Right atrium auricular region (tissue), 2 donors: ENCODE measurements at regions not wholly inside any gene's neighbourhood (a gene's known extent, or its start where the extent isn't known, plus 50 kb on each side); places are given as distances from the start of the nearest gene placed in this dataset.

Source experiments
- DNase-seq: peaks from one replicate; pipeline ENCODE4 v3.0.0-alpha.2; 2019; ENCODE audit warnings: low spot score
- H3K27ac ChIP-seq, 2 donors: fragments of 200-600 bp; sonication (generic); 1 replicate in 1 of 2; 2 replicates in 1 of 2; pipeline ENCODE4 v1.5.1; 2016 to 2019
- H3K27me3 ChIP-seq, 2 donors: fragments of 200-600 bp; sonication (generic); one replicate each; pipeline versions ENCODE4 v1.5.1 to v1.6.0; 2017 to 2019
- H3K36me3 ChIP-seq: fragments of 200-600 bp; sonication (generic); one replicate; pipeline ENCODE4 v1.5.1; 2016
- H3K4me1 ChIP-seq, 2 donors: fragments of 200-600 bp; sonication (generic); one replicate each; pipeline versions ENCODE4 v1.5.1 to v1.6.0; 2017 to 2019
- H3K4me3 ChIP-seq, 2 donors: fragments of 200-600 bp; sonication (generic); 1 replicate in 1 of 2; 2 replicates in 1 of 2; pipeline ENCODE4 v1.5.1; 2017 to 2019; ENCODE audit warnings: mild to moderate bottlenecking in 1 of 2, moderate library complexity in 1 of 2
- H3K9me3 ChIP-seq, 2 donors: fragments of 200-600 bp; sonication (generic); one replicate each; pipeline ENCODE4 v1.5.1; 2019
- TF ChIP-seq, protein P1 (sequence below), 2 donors: fragments of 200-600 bp; sonication (generic); IDR thresholded peaks; one replicate each; pipeline ENCODE4 v1.5.1; 2019; ENCODE audit warnings: antibody characterized with exemption in 2 of 2

DNA sequence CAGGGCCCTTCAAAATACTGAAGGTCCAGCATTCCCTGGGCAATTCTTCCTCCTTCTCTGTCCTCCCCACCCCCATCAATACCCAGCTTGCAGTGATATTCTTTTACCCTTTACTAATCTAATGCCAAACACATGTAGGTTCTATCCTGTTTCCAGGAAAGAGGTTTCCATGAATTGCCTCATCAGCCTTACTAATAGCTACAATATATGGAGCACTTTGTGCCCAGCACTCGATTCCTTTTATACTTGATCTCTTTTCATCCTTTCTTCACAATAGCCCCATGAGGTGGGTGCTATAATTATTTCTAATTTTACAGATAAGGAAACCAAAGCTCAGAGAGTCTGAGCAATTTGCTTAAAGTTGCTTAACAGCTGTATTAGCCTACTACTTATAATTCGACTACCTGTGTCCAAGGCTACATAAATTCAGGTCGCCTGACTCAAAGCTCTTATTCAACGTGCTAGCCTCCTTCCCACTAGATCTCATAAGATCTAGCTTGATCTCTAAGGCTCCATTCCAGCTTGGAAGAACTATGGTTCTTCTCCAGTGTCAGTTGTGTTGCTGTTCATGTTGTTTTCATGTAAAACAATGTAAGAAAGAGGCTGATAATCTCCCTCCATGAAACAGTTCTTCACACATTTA, 229.6 kb upstream of the PGRMC2 start:
- Histone ChIP-seq H3K27me3 (no peaks in the 10 kb centered on the region), H3K27ac (peak overlapping the region; percentile 28 to 76), H3K4me1 (peaks cover 0 to 35% of the 10 kb centered on the region in 2 donors), H3K4me3 (no peak overlapping the region), H3K9me3 (no peaks in the 10 kb centered on the region), H3K36me3 (no peaks in the 10 kb centered on the region)
- TF ChIP-seq, protein P1, sequence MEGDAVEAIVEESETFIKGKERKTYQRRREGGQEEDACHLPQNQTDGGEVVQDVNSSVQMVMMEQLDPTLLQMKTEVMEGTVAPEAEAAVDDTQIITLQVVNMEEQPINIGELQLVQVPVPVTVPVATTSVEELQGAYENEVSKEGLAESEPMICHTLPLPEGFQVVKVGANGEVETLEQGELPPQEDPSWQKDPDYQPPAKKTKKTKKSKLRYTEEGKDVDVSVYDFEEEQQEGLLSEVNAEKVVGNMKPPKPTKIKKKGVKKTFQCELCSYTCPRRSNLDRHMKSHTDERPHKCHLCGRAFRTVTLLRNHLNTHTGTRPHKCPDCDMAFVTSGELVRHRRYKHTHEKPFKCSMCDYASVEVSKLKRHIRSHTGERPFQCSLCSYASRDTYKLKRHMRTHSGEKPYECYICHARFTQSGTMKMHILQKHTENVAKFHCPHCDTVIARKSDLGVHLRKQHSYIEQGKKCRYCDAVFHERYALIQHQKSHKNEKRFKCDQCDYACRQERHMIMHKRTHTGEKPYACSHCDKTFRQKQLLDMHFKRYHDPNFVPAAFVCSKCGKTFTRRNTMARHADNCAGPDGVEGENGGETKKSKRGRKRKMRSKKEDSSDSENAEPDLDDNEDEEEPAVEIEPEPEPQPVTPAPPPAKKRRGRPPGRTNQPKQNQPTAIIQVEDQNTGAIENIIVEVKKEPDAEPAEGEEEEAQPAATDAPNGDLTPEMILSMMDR (IDR thresholded peaks at IDR 0.05) = no peak
- no peak for DNase-seq

DNA sequence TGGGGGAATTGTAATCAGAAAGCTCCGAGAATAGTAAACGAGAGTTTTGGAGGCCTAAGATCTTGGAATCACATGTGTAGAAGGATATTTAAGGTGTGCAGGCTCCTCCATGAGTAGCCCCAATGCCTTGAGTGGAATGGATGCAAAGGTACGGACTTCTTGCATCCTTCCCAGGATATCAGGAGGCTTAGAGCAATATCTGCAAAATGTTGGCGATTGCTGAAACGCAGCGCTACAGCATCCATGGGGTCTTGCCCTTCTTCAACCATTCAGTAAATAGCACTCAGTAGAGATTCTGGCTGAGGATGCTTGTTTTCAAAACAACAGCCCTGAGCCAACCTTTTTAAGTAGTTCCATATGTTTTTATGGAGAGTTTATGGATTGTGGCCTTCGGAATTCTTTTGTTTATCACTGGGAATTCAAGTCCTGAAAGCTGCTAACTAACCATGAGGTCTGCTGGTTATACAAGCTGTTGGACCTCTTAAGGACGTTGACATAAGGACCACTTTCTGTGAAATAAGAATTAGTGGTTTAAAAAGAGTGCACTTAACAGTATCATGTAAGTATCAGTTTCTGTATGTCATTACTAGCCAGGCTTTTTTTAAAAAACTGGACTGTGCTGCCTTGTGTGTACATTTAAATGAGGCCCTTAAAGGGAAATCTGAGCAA, 228.8 kb upstream of the PGRMC2 start:
- H3K27me3 ChIP-seq = no peaks in the 10 kb centered on the region
- no peak for DNase-seq
- TF ChIP-seq, protein P1 (IDR thresholded peaks at IDR 0.05) = no peak
- no peaks in the 10 kb centered on the region for H3K9me3 ChIP-seq
- no peaks in the 10 kb centered on the region for H3K36me3 ChIP-seq
- no peak overlapping the region for H3K4me3 ChIP-seq
- peaks cover 0 to 27% of the 10 kb centered on the region in 2 donors for H3K4me1 ChIP-seq
- no peak overlapping the region for H3K27ac ChIP-seq

DNA sequence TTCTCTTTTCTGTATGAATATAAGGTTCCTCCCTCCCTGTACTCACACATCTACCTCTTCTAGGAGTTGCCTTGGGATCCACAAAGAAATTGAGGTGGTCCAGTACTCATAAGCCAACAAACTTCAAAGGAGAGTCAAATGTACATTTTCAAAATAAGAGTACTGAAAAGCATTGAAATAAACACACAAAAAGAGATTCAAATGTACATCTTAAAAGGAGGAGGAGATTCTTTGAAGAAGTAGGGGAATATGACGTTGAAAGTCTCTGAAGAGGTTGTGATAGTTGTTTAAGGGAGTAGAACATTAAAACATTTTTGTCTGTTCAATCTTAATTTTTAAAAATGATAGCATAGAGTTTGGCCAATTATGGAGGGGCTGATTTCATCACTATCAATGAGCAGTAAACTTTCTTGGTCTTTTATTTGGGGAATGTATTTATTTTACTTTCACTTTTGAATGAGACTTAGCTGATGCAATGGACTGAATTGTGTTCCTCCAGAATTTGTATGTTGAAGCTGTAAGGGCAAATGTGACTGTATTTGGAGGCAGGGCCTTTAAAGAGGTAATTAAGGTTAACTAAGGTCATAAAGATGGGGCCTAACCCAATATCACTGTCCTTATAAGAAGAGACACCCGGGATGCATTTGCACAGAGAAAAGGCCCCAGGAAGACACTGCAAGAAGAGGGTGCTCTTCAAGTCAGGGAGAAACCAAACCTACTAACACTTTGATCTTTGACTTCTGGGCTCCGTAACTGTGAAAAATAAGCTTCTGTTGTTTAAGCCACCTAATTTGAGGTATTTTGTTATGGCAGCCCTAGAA, 226.3 kb upstream of the PGRMC2 start:
- DNase-seq = no peak
- H3K27me3 ChIP-seq = no peaks in the 10 kb centered on the region
- no peaks in the 10 kb centered on the region for H3K9me3 ChIP-seq
- TF ChIP-seq, protein P1 (IDR thresholded peaks at IDR 0.05) = no peak
- no peak overlapping the region for H3K27ac ChIP-seq
- H3K4me1 ChIP-seq = peaks cover 0 to 20% of the 10 kb centered on the region in 2 donors
- H3K4me3 ChIP-seq = no peak overlapping the region
- no peaks in the 10 kb centered on the region for H3K36me3 ChIP-seq

DNA sequence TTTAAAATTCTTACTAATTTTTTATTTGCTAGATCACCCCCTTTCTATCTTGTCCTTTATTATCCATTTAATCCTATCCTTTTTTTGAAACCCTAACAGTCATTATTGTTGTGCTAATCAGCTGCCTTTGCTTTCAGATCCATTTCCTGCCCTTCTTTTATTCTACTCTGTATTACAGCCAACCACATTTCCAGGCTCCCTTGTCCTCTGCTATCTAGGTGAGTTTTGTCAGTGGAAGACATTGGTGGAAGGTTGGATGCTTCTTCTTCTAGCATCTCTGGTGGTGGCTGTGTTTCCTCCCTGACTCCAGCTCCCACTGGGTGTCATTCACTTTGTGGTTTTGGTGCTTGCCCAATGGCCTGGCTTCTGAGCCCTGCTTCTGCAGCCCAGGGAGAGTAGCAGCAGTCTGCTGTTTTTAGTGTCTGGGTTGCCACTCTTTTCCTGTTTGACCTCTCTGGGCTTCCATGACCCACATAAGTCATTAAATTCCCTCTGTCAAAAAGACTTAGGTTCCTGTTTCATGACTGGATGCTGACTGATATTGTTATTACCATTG, 225.2 kb upstream of the PGRMC2 start:
- Histone ChIP-seq H3K4me1 (peaks cover 0 to 10% of the 10 kb centered on the region in 2 donors), H3K4me3 (no peak overlapping the region), H3K27me3 (no peaks in the 10 kb centered on the region), H3K27ac (no peak overlapping the region), H3K36me3 (no peaks in the 10 kb centered on the region), H3K9me3 (no peaks in the 10 kb centered on the region)
- DNase-seq = no peak
- TF ChIP-seq, protein P1 (IDR thresholded peaks at IDR 0.05) = no peak

DNA sequence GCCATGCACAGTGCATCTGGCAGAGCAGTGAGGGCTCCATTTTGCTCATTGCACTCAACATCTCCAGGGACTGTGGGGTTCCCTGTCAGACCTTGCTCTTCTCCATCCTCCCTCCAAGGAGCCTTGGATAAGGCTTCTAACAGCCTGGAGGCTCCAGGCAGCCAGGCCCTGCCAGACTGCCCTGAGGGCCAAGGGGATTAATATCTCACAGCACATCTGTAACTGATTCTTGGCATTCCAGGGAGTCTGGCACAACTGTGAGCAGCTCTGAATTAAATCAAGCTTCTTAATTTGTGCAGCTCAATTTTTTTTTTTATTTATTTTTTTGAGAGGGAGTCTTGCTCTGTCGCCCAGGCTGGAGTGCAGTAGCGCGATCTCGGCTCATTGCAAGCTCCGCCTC, 224.5 kb upstream of the PGRMC2 start:
- Histone ChIP-seq H3K4me1 (peaks cover 0 to 3% of the 10 kb centered on the region in 2 donors), H3K9me3 (no peaks in the 10 kb centered on the region), H3K27ac (no peak overlapping the region), H3K36me3 (no peaks in the 10 kb centered on the region), H3K4me3 (no peak overlapping the region), H3K27me3 (no peaks in the 10 kb centered on the region)
- TF ChIP-seq, protein P1 (IDR thresholded peaks at IDR 0.05) = no peak
- DNase-seq = no peak
